ENCODE measurements at regions not wholly inside any gene's neighbourhood (a gene's known extent, or its start where the extent isn't known, plus 50 kb on each side); places are given as distances from the start of the nearest gene placed in this dataset.

DNA sequence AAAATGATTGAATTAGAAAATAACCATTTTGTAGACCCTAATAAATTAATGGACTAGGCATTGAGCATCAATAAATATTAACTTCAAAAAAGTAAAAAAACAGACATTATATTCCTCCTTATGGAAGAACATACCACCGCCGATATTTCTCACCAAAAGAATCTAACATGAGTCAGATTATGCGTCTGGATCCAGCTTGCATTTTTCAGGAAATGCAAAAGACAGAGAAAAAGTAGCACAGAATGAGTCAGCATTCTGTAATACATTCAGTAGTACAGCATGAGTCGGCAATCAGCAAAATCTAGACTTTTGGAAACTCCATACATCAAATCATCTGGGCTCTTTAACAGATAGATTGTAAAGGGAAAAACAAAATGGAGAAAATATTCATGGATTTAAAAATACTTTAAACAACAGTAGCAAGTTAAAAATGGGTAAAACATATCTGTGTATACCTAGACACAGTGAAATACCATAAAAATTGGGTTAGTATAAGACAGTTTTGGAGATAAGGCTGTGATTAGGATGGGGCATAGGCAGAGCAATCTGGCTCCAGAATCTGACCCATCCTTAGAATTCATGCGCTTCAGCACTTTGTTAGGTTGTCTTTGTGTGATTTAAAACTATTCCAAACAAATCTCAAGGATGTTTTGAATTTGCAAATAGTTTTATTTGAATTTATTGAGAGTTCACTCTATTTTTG lies 633.0 kb upstream of the FAM241A start:
- no peak for DNase-seq

- DNase-seq, result no peak
Observed at GRCh38 chr4:111519683-111520082, 625.6 kb upstream of the FAM241A start.

GRCh38 chr4:111530446-111530845 lies 614.8 kb upstream of the FAM241A start:
- no peak for DNase-seq

DNA sequence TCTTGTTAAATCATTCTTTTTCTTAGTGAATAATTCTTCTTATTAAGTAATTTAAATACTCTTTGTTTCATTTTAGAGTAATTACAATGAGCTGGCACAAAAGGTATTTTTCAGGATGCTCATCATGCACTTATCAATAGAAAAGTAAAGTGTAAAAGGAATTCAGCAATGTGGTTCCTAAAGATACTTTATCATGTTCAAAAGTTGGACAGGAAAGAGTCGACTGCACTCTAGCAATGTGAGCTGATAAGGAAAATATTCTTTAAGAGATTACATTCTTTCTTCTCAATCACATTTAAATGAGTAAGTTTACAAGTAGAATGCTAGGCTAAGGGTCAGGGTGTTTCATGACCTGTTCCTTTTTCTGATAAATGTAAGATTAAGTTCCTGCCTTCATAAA lies 609.5 kb upstream of the FAM241A start:
- DNase-seq, result no peak

DNA sequence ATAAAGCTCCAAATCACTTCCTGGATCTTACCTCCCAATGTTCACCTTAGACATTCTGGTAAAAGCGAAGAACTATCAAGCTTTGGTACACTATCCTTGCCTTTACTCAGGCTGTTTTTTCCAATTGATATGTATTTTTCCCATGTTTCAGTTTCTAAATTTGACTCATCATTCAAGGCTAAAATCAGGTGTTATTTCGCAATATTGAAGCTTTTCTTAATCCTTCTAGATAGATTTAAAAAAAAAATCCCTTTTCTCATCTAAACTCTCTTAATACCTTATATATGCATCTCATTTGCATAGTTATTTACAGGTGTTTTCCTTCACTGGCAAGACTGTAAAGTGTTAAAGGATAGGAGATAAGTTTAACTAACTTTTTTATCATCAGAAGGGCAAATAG lies 608.1 kb upstream of the FAM241A start:
- DNase-seq, result no peak

DNA sequence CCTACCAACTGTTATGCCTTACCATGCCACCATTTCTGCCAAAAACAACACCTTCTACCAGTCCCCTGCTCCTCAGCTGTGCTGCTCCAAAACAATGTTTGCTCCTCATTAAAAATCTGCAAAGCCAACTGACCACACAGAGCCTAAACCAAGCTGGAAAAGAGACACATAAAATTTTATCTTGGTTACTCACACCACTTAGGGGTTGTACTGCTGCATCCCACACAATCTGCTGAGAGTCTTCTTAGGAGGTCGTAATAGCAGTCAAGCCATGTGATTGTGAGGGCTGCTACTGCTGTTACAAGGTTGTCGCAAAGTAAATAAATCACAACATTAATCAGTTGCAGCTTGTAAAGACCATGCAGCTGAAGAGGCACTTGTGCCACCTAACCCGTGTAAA lies 607.4 kb upstream of the FAM241A start:
- no peak for DNase-seq

- no peak for DNase-seq
Observed at GRCh38 chr4:111540671-111541070, 604.6 kb upstream of the FAM241A start.

GRCh38 chr4:111542056-111542455 lies 603.2 kb upstream of the FAM241A start:
- DNase-seq, result no peak

DNA sequence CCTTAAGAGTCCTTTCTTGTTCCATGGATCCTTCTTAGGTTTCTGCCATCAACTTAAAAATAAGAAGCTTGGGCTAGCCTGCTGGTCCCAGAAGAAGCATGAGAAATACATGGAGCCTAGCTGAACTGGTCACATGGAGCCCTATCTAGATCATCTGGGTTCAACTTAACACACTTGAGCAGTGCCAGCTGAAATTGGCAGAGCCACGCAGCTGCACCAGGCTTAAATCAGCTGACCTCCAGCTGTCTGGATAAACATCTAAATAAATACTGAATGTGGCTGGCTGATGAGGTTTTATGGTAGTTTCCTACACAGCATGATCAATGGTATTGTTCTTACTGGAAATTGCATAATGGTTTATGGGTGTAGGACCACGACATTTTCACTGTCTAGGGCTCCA lies 598.4 kb upstream of the FAM241A start:
- no peak for DNase-seq

GRCh38 chr4:111556141-111556781 lies 589.0 kb upstream of the FAM241A start:
- no peak for DNase-seq

DNA sequence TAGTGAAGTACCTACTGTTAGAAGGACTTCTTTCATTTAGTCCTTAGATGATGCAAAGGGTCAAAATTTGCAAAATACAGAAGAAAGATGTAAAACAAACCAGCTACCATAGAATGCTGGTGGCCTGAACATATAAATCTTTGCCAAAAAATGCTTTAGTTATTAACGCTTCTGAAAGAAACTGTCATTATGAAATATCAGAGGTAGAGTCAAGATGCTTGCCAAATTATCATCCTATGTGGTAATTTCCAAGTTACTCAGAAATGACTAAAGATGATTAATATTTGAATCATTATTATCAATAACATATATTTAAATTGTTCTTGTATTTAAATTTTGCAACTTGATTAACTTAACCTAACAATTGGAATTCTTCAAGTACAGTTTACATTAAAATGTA lies 588.4 kb upstream of the FAM241A start:
- no peak for DNase-seq

DNA sequence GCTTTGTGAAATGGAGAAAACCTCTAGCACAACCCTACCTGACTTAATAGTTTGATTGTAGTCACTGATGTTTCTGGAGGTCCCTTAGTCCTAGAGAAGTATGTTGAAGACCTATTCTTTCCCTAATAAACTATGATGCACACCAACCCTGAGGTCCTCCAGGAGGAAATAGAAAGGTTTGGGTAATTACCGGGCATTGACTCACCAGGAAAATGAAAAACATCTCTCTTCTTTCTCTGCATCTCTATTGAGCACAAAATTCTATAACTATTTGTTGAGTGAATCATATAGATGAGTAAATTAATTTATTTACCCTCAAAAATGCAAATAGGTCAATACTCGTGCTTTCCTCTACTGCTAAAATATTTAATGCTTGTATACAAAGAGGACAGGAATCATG lies 582.4 kb upstream of the FAM241A start:
- DNase-seq, result no peak

- DNase-seq, result no peak
Observed at GRCh38 chr4:111572470-111572869, 572.8 kb upstream of the FAM241A start.

DNA sequence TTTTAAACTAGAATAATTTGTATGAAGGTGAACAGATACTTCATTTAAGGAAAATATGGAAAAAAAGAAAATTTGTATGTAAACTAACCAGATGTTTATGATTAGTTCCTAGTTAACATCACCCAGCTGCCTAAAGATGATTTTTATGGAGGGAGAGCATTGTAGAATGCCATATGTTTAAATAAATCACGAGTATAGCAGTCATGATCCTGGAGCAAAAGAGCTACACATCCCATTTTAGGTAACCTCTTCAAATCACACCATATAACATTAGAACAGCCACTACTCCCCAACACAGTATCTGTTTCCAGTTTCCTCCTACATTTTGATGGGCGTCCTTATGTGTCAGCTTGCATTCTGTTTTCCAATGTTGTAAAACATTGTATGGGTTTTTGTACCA lies 571.9 kb upstream of the FAM241A start:
- no peak for DNase-seq

GRCh38 chr4:111579767-111580166 lies 565.5 kb upstream of the FAM241A start:
- DNase-seq, result no peak

- no peak for DNase-seq
Observed at GRCh38 chr4:111595456-111595855, 549.8 kb upstream of the FAM241A start.

- no peak for DNase-seq
Observed at GRCh38 chr4:111596491-111596890, 548.8 kb upstream of the FAM241A start.

- no peak for DNase-seq
Observed at GRCh38 chr4:111601671-111602070, 543.6 kb upstream of the FAM241A start.

GRCh38 chr4:111602848-111603247 lies 542.4 kb upstream of the FAM241A start:
- DNase-seq, result no peak

- no peak for DNase-seq
Observed at GRCh38 chr4:111605111-111605510, 540.1 kb upstream of the FAM241A start.

DNA sequence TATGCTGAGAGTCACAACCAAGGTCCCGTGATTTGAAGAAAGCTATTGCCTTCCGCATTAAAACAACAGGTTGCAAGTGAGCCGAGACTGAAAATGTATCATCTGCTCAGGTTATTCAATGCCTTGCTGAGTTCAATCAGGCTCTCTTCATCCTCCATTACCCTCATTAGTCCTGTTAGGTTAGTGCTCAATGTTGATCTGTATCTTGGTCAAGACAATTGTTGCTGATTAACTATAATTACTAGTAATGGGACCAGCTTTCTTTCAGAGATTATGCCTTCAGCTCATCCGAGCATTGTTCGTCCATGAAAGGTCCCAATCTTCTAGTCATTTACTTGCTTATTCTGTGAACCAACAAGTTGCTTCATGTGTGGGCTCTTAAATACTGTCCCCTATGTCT lies 534.6 kb upstream of the FAM241A start:
- no peak for DNase-seq

DNA sequence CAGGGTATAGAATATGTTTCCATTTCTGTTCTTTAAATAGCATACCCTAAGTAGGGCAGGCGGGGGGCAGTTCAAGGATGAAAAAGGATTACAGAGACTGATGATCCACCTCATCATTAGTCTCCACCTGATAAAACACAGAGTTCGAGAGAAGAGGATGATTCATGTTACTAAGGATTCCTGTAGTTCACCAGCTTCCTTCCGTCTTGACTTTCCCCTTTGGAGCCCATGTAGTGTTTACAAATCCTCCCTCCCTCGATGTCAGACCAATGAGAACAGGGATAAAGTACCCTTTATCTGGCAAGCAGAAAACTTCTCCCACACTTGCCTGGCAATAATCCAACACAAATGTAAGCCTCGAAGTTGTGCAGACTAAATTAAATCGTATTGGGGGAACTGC lies 526.3 kb upstream of the FAM241A start:
- no peak for DNase-seq

GRCh38 chr4:111628437-111628836 lies 516.8 kb upstream of the FAM241A start:
- no peak for DNase-seq

- DNase-seq, result no peak
Observed at GRCh38 chr4:111630705-111631104, 514.5 kb upstream of the FAM241A start.
